ENCODE measurements at regions not wholly inside any gene's neighbourhood (a gene's known extent, or its start where the extent isn't known, plus 50 kb on each side); places are given as distances from the start of the nearest gene placed in this dataset.

GRCh38 chr18:35835833-35836232 is 136.6 kb upstream of the RMP24 start (continued):
- TF ChIP-seq POU5F1 (IDR thresholded peaks at IDR 0.05; ENCODE audit: low read depth, low read length) (no peak), SIRT6 (IDR thresholded peaks at IDR 0.05; ENCODE audit: low read length) (no peak), EP300 (IDR thresholded peaks at IDR 0.05; ENCODE audit: borderline replicate concordance in 1 of 2, low read depth in 2 of 2, low read length in 2 of 2) (no peak), JUND (IDR thresholded peaks at IDR 0.05; ENCODE audit: low read length) (no peak), USF2 (IDR thresholded peaks at IDR 0.05; ENCODE audit: low read length) (no peak), BCL11A (IDR thresholded peaks at IDR 0.05; ENCODE audit: low read depth in 2 of 2, low read length in 2 of 2) (no peak), SIN3A (conservative IDR thresholded peaks at IDR 0.05 in 1 of 2, IDR thresholded peaks at IDR 0.05 in 1 of 2; ENCODE audit: low read depth in 1 of 2, low read length in 2 of 2) (no peak), YY1 (IDR thresholded peaks at IDR 0.05; ENCODE audit: low read depth, low read length) (no peak)
